ENCODE measurements at regions not wholly inside any gene's neighbourhood (a gene's known extent, or its start where the extent isn't known, plus 50 kb on each side); places are given as distances from the start of the nearest gene placed in this dataset.

GRCh38 chr2:65922794-65923193 lies 490.4 kb upstream of the SPRED2 start:
- TF ChIP-seq CTCF (conservative IDR thresholded peaks at IDR 0.05) (no peak), ZFX (IDR thresholded peaks at IDR 0.05) (no peak)

Data from C4-2B (cell line).